ENCODE measurements at regions not wholly inside any gene's neighbourhood (a gene's known extent, or its start where the extent isn't known, plus 50 kb on each side); places are given as distances from the start of the nearest gene placed in this dataset.
"Not testable (repeated sequence)": the region's sequence is repeated elsewhere in the genome, so short reads cannot be mapped to it uniquely, and the experiment has no call there.

GRCh38 chr2:61597300-61598289 lies 59.4 kb upstream of the XPO1 start:
- no peak for TF ChIP-seq CTCF (conservative IDR thresholded peaks at IDR 0.05; ENCODE audit: control insufficient read depth, insufficient read depth, low read depth, low read length)
- no peak overlapping the region for H3K4me3 ChIP-seq (ENCODE audit: control insufficient read depth, low read depth, low read length)
- no peak for DNase-seq (ENCODE audit: low read depth)

- not testable (repeated sequence) for DNase-seq (ENCODE audit: low read depth); H3K4me3 ChIP-seq (ENCODE audit: control insufficient read depth, low read depth, low read length)
Measured at GRCh38 chr2:61594201-61594600, 56.0 kb upstream of the XPO1 start.

GRCh38 chr2:61593648-61594047 lies 55.5 kb upstream of the XPO1 start:
- not testable (repeated sequence) for DNase-seq (ENCODE audit: low read depth); H3K4me3 ChIP-seq (ENCODE audit: control insufficient read depth, low read depth, low read length)

DNA sequence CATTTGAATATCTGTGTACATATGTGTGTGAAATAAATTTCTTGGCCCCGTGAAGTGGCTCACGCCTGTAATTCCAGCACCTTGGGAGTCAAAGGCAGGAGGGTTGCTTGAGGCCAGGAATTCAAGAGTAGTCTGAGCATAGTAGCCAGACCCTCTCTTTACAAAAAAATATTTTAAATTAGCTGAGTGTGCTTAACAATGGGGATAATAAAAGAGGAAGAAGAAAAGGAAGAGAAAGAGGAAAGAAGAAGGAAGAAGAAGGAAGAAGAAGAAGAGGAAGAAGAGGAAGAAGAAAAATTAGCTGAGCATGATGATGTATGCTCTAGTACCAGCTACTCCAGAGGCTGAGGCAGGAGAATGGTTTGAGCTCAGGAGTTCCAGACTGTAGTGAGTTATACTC lies 52.1 kb upstream of the XPO1 start:
- H3K4me3 ChIP-seq (ENCODE audit: control insufficient read depth, low read depth, low read length): no peak overlapping the region
- no peak for DNase-seq (ENCODE audit: low read depth)
- no peak for TF ChIP-seq CTCF (conservative IDR thresholded peaks at IDR 0.05; ENCODE audit: control insufficient read depth, insufficient read depth, low read depth, low read length)

GRCh38 chr2:61588566-61588965 lies 50.4 kb upstream of the XPO1 start:
- TF ChIP-seq CTCF (conservative IDR thresholded peaks at IDR 0.05; ENCODE audit: control insufficient read depth, insufficient read depth, low read depth, low read length): no peak
- DNase-seq (ENCODE audit: low read depth): no peak
- H3K4me3 ChIP-seq (ENCODE audit: control insufficient read depth, low read depth, low read length): no peak overlapping the region

Measured in fibroblast of mammary gland (primary cell).